Stimulated activated naive CD4-positive, alpha-beta T cell (primary cell): ENCODE measurements at regions not wholly inside any gene's neighbourhood (a gene's known extent, or its start where the extent isn't known, plus 50 kb on each side); places are given as distances from the start of the nearest gene placed in this dataset.
"Not testable (repeated sequence)": the region's sequence is repeated elsewhere in the genome, so short reads cannot be mapped to it uniquely, and the experiment has no call there.

Experiments
- DNase-seq, 6 experiments: peaks; one replicate each; lab custom pipeline; 2025; lab: John Stamatoyannopoulos, UW

DNA sequence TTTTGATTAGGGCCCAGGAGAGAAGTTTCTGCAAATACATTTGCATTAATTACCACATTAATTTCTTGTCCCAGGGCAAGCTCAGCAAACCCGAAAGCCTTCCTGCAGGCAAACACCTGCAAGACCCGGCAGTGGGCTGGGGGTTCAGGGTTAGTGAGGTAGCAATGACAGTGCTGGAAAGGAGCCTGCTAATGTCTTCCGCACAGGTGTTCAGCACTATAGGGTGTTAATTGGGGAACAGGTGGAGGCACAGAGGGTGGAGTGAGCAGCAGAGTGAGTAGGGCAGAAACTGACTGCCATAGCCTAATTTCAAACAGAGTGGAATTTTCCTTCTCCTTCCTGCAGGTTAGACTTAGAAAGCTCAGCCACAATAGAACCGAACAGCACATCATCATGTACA lies 50.9 kb upstream of the UBASH3B start:
- DNase-seq: no peak

DNA sequence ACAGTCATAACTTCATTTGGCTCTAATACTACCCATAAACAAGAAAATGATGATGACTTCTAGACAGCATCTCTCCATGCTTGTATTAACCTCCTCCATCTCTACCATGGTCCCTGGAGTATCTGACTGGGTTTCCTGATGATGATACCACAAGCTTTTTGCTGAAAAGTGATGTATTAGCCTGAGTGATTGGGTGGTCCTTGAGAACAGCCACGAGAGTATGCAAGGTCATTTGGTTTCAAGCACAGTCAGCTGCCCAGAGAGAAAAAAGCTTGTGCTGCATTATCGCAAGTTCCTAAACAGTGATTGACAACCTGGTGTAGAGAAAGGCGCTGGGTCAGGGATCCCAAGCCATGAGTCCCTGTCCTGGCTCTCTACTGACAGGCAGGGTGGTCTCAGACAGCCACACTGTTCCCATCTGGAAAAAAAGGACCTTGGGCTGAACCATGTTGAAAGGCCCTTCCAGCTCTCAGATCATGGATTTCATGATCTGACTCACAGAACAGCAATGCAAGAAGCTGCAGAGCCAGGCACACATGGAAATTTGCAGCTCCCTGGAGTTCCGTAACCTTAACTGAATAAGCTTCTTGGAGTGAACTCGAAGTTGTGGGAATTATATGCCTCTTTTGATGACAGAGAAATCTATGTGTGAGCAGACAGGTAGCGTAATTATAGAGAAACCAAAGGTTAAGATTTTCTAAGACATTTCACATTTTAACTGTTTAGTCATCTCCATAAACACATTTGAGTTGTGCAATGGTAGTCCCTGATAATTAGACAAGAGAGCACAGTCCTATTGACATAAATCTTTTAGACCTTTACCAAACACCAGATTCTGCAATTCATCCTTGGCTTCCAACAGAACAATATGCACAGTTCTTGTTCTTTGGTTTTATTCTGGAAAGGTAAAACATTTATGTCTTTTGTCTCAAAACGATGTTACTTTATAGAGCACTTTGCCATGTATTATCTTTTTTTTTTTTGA lies 54.1 kb upstream of the UBASH3B start:
- no peak for DNase-seq

DNA sequence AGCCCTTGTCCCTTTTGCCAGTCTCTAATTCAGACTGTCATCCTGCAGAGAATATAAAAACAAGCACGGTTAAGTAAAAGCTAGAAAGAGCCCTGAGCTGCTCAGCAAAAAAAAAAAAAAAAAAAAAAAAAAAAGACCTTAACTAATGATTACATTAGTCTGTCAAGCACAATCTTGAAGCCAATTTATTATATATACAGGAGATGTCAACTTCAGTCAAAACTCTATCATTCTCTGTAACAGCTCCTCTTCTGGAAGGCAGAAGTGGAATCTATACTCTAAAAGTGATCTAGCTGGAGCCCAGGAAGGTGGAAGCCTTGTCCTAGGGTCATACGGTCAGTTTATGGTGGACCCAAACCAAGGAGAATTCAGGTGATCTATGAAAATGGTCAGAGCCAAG lies 55.2 kb upstream of the UBASH3B start:
- DNase-seq: no peak

DNA sequence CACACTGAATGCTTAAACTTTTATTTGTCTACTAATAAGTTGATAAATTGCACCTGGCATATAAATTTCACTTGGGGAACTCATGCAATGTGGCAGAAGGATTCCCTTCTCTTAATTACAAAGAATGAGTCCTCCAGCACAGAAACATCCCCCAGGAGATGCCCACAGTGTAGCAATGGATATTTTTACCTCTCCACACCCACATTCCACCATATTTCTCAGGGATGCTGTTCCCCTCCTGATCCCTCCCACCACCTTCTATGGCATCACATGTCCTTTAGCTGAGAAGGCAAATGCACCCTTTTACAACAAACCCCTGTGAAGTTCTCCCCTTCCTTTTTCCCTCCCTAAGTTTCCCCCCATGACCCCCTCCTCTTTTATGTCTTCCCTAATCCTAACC lies 56.1 kb upstream of the UBASH3B start:
- no peak for DNase-seq

DNA sequence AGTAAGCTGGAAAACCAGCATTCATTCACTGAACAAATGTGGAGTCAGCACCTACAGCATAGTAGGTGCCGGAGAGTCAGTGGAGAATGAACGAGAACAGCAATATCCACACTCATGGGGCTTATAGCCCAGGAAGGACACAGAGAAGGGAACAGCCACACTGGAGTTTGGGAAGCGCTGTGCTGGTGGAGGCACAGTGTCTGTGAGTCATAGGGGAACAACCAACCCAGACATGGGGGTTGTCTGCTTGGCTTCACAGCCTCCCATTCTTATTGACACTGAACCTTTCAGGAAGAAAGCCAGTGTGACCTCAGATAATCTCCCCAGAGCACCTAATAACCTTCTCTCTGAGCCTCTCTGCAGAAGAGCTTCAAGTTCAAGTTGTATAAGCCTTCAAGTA lies 56.6 kb upstream of the UBASH3B start:
- DNase-seq: no peak

DNA sequence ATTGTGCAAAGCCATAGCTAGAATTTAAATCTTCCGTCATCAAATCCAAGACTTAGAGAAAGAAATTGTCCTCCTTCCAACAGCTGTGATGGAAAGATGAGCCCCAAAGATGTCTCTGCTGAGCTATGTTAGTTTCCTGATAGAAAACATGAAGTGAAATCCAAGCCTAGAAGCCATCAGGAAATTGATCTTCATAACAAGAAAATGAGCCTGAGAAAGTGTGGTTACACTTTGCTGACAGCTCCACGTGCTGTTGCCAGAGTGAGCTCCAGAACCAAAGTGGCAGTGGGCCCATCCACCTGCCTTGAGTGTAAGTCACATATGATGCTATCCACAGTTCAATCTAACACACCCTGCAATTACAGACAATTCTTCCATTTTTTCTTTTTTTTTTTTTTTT lies 58.0 kb upstream of the UBASH3B start:
- DNase-seq: no peak

DNA sequence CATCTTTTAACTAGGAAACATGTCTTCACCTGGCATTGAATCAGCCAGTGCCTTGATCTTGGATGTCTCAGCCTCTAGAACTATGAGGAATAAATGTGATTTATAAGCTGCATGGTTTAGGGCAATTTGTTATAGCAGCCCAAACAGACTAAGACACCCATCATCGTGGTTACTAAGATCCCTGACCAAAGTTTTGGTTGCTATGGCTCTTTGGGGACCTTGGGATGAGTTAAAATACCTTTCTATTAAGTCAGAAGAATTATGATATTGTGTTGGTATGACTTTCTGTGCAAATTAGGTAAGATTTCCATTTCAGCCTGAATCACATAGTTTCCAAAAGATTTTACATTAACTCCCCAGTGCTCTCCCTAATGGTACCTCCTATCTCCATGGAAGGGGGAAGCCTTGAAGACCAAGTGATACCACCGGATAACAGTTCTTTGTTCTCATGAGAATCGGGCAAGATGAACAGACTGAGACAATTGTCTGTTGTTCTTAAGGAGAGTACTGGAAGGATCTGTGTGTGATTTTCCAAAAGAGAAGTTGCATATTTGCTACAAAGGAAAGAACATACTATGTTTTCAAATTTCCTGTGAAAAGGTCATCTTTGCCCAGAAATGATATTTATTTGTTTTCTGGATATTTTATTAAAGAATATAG lies 60.4 kb upstream of the UBASH3B start:
- no peak for DNase-seq

DNA sequence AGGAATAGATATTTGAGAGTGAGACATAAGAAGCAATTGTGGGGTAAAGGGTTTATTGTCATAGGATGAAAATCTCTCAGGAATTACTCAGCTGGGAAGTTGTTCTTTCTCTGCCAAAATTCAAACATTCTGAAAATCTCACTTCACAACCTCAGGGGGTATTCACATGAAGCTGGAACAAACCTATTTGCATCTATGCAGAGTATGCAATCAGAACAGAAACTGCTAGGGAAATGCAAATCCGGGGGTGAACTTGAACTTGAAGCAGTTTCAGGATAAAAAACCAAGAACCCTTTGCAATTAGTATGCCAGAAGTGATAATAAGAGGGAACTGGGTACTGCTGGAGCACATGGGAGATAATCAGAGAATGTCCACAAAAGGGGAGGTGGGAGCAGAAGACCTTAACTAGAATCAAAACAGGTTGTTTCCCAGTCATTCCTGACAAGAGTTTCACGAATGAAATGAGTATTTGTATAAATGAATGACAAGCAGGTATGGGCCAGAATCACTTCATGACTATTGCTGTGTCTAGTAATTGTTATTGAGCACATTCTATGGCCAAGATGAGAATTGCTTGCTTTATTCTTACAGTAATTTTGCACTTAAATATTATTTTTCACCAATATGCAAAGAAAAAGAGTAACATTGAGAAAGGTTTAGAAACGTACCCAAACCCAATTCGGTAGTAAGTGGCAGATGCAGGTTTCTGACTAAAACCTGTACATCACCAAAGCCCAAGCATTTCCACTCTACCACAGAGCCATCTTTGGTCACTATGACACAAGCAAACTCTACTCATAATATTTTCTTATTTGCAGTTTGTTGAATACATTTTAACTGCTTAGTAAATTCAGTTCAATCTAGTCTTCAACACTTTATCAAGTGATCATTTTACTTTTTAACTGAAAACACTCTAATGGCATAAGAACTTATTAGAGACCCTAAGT lies 61.8 kb upstream of the UBASH3B start:
- no peak for DNase-seq

DNA sequence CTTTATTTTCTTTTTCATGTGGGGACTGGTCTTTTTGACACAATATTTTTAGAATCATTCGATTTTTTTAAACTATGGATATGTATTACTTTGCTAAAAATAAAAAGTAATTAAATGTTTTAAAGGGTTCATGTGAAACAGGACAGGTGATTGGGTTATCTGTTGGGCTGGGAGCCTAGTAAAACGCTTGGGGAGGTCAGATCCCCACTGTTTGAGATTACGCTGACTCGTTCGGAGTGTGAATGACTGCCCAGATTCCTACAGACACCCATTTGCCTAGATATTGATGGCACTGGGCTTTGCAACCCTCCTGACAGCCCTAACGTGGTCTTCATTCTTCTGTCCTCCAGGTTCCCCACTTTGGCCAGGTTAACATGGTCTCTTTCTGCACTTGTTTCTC lies 62.9 kb upstream of the UBASH3B start:
- no peak for DNase-seq

DNA sequence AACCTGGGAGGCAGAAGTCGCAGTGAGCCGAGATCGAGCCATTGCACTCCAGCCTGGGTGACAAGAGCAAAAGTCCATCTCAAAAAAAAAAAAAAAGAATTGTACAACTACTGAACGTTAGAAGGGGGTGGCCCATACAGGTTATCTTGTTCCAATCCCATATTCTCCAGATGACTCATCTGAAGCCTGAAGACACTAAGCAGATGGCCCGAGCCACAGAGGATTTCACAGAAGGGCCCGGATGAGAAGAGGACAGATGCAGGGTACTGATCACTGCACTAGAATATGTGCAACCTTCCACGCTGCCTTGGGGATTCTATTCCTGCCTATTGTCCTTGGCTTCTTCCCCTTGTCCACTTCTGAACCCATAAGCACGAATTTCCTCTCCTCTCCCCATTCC lies 70.9 kb upstream of the UBASH3B start:
- no peak for DNase-seq

DNA sequence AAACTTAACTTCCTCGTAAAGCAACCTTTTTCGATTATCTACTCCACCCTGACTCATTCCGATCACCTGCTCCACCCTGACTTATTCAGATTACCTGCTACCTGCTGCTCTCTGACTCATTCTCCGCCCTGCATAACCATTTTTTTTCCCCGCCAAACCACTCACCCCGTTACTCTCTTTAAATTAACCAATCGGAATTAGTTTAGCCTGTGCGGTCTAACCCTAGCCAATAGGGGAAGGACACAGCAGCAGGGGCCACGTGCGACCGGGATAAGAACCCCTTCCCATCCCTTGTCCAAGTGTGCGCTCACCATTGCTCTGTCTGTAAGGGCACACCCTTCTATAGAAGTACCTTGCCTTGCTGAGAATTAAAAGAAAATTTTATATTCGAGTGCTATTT lies 75.5 kb upstream of the UBASH3B start:
- DNase-seq: not testable (repeated sequence)

DNA sequence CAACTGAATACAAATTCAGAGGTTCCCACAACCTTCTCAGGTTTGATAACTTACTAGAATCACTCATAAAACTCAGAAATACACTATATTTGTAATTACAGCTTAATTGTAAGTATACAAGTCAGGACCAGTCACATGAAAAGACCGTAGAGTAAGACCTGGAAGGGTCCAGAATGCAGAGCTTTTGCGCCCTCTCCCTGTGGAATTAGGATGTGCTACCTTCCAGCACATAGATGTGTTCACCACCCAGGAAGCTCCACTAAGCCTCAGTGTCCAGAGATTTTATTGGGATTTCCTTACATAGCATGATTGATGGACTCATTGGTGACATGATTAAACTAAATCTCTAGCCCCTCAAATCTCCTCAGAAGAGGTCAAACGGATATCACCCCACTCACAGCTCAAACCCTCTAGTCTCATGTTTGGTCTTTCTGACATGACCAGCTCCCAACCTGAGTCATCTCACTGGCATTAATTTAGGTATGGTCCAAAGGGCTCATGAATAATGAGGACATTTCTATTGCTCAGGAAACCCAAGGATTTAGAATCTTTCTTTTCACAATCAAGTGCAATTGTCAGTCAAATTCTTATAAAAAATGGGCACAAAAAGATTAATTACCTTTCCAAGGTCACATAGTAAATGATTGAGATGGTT lies 77.2 kb upstream of the UBASH3B start:
- no peak for DNase-seq

DNA sequence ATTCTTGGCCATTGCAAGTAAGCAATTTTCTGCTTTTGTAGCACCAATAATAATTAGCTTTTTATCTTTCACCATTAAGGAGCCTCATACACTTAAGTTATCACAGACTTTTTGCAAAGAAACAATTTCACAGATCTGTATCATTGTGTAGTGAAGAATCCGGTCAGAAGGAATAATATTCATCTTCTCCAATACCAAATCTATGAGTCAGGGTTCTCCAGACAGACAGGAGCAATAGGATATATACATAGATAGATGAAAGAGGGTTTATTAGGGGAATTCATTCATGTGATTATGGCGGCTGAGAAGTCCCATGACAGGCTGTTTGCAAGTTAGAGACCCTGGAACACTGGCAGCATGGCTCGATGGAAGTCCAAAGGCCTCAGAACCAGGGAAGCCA lies 82.9 kb upstream of the UBASH3B start:
- no peak for DNase-seq

DNA sequence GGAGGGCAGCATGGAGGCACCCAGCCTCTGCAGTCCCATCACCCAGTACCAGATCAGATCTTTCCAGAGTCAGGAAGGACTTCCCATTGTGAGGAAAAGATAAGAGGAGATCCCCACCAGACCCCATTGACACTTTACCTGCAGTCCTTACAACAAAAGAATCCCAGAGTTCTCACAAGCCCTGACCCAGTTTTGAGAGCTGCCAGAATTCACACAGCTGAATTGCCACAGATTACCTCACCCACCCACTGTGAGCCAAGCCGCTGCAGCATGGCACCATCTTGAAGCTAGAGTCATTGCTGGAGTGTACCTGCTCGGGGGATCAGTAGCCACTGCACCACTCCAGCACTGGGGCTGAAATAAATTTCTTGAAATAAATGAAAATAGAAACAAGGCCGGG lies 91.8 kb upstream of the UBASH3B start:
- no peak for DNase-seq

DNA sequence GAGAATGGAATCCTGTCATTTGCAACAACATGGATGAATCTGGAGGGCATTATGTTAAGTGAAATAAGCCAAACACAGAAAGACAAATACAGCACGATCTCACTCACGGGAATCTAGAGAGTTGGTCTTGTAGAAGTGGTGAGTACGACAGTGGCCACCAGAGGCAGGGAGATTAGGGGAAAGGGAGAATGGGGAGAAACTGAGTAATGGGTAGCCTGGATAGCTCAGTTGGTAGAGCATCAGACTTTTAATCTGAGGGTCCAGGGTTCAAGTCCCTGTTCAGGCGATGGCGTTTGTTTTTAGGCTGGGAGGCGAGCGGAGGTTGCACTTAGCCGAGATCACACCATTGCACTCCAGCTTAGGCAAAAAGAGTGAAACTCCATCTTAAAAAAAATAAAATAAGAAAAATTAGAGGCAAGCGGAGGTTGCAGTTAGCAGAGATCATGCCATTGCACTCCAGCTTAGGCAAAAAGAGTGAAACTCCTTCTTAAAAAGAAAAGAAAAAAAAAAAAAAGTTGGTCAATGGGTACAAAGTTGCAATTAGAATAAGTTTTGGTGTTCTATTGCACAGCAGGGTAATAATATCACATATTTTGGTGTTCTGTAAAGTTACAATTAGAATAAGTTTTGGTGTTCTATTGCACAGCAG lies 95.7 kb upstream of the UBASH3B start:
- DNase-seq: no peak

DNA sequence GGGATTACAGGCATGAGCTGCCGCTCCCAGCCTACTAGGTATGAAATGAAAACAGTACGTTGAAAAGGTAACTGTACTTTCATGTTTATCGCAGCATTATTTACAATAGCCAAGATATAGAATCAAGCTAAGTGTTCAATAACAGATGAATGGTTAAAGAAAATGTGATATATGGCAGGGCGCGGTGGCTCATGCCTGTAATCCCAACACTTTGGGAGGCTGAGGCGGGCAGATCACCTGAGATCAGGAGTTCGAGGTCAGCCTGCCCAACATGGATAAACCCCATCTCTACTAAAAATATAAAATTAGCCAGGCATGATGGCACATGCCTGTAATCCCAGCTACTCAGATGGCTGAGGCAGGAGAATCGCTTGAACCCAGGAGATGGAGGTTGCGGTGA lies 96.3 kb upstream of the UBASH3B start:
- DNase-seq: not testable (repeated sequence)

DNA sequence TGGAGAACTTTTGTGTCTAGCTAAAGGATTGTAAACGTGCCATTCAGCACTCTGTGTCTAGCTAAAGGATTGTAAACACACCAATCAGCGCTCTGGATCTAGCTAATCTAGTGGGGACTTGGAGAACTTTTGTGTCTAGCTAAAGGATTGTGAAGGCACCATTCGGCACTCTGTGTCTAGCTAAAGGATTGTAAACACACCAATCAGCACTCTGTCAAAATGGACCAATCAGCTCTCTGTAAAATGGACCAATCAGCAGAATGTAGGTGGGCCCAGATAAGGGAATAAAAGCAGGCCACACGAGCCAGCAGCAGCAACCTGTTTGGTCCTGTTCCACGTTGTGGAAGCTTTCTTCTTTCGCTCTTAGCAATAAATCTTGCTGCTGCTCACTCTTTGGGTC lies 98.4 kb upstream of the UBASH3B start:
- not testable (repeated sequence) for DNase-seq

DNA sequence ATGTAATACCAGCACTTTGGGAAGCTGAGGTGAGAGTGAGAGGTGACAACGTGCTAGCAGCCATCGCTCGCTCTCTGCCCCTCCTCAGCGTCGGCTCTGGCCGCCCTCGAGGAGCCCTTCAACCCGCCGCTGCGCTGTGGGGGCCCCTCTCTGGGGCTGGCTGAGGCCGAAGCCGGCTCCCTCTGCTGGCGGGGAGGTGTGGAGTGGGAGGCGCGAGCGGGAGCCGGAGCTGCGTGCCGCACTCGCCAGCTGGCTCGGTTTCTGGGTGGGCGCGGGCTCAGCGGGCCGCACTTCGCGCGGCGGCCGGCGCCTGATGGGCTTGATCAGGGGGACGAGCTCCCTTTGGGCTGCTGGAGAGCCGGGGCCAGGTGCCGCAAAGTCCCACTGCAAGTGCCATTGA lies 98.9 kb upstream of the UBASH3B start:
- DNase-seq: peak in 3 of 6 experiments; percentile 17 to 28 (median 21)

DNA sequence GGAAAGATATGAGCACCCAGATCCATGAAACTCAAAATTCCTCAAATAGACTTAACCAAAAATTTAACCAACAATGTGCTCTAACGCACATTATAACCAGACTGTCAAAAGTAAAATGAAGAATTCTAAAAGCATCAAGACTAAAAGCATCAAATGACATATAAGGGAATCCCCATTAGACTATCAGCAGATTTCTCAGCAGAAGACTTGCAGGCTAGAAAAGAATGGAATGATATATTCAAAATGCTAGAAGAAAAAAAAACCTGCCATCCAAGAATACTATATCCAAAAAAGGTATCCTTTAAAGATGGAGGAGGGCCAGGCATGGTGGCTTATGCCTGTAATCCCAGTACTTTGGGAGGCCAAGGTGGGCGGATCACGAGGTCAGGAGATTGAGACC lies 117.5 kb upstream of the UBASH3B start:
- no peak for DNase-seq

DNA sequence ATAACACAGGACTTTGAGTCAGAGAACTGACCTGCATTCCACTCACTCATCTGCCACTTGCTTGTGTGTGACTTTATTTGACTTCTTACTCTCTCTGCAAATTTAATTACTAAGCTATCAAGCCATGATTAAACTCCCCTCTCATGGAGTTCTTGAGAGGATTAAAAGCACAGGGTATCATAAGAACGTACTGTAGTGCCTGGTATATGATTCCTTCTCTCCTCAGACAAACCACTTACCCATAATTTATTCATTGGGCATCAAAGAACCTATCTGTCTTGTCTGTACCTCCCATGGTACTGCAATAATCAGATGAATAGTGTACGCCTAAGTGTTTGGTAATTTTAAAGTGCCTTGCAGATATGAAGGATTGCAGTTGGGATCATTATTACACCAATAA lies 130.6 kb upstream of the UBASH3B start:
- no peak for DNase-seq
